T-cell (primary cell): ENCODE measurements at regions not wholly inside any gene's neighbourhood (a gene's known extent, or its start where the extent isn't known, plus 50 kb on each side); places are given as distances from the start of the nearest gene placed in this dataset.

Experiments
- ATAC-seq, 4 experiments: fragments of 200-7000 bp in 3 of 4; fragments of 150-1000 bp in 1 of 4; cut with Tn5 transposase; replicated peaks in 1 of 4; 1 replicate in 3 of 4; 2 replicates in 1 of 4; pipeline ENCODE4 v1.10.0; 2021; ENCODE audit warnings: moderate library complexity in 3 of 4, mild to moderate bottlenecking in 2 of 4, moderate number of reproducible peaks in 1 of 4
- CTCF ChIA-PET, 2 donors: fragments of 300-600 bp; sonication (Branson Sonifier 250); formaldehyde crosslinking; loops; one replicate each; lab custom pipeline; 2022; ENCODE audit warnings: antibody characterized with exemption in 2 of 2; lab: Charles Lee
- POLR2A ChIA-PET, 2 donors: fragments of 300-600 bp; sonication (Branson Sonifier 250); formaldehyde crosslinking; loops; one replicate each; lab custom pipeline; 2022; ENCODE audit warnings: antibody characterized with exemption in 2 of 2; lab: Charles Lee
- DNase-seq, 35 experiments: peaks; one replicate each; pipeline versions ENCODE4 v3.0.0 to v3.0.0-alpha.2; 2013 to 2023
- H3K27ac ChIP-seq: one replicate; pipeline ENCODE4 v1.5.1; 2013; ENCODE audit warnings: low read length
- H3K27me3 ChIP-seq, 2 experiments: replicated peaks in 1 of 2; 1 replicate in 1 of 2; 2 replicates in 1 of 2; pipeline versions ENCODE4 v1.6.1 to v1.7.0; 2013; ENCODE audit warnings: low read length in 1 of 2, mixed read lengths in 1 of 2; ENCODE audit not compliant: control insufficient read depth in 2 of 2, insufficient read depth in 2 of 2; ENCODE audit errors: extremely low read depth in 1 of 2
- H3K36me3 ChIP-seq, 2 donors: 1 replicate in 1 of 2; 2 replicates in 1 of 2; pipeline versions ENCODE4 v1.6.1 to v1.7.0; 2013; ENCODE audit warnings: low read length in 1 of 2; ENCODE audit not compliant: control insufficient read depth in 2 of 2, insufficient read depth in 1 of 2; ENCODE audit errors: extremely low read depth in 1 of 2
- H3K4me1 ChIP-seq, 2 experiments: 1 replicate in 1 of 2; 2 replicates in 1 of 2; pipeline versions ENCODE4 v1.6.1 to v1.7.0; 2013; ENCODE audit warnings: low read length in 2 of 2, mixed read lengths in 1 of 2; ENCODE audit not compliant: insufficient read depth in 2 of 2, control insufficient read depth in 1 of 2; ENCODE audit errors: extremely low read depth in 1 of 2
- H3K4me3 ChIP-seq, 2 donors: 1 replicate in 1 of 2; 2 replicates in 1 of 2; pipeline versions ENCODE4 v1.5.1 to v1.7.0; 2013; ENCODE audit warnings: mild to moderate bottlenecking in 2 of 2, low read length in 1 of 2, moderate library complexity in 1 of 2; ENCODE audit not compliant: control insufficient read depth in 1 of 2; ENCODE audit errors: extremely low read depth in 1 of 2
- H3K9me3 ChIP-seq: 2 replicates; pipeline ENCODE4 v1.7.0; 2013
- H3K27ac Mint-ChIP-seq, 2 donors: one replicate each; pipeline ENCODE4 v1.8.0; 2020 to 2021; ENCODE audit warnings: mild to moderate bottlenecking in 2 of 2, mixed read lengths in 2 of 2
- H3K27me3 Mint-ChIP-seq, 2 donors: one replicate each; pipeline ENCODE4 v1.8.0; 2021 to 2022; ENCODE audit warnings: mixed read lengths in 2 of 2
- H3K36me3 Mint-ChIP-seq: one replicate; pipeline ENCODE4 v1.8.0; 2021; ENCODE audit warnings: mixed read lengths
- H3K4me1 Mint-ChIP-seq, 3 donors: one replicate each; pipeline ENCODE4 v1.8.0; 2020 to 2022; ENCODE audit warnings: mixed read lengths in 3 of 3, mild to moderate bottlenecking in 1 of 3
- H3K4me3 Mint-ChIP-seq, 3 donors: one replicate each; pipeline ENCODE4 v1.8.0; 2020 to 2022; ENCODE audit warnings: mild to moderate bottlenecking in 3 of 3, mixed read lengths in 3 of 3, moderate library complexity in 3 of 3
- H3K9me3 Mint-ChIP-seq, 3 donors: one replicate each; pipeline ENCODE4 v1.8.0; 2020 to 2022; ENCODE audit warnings: mixed read lengths in 3 of 3
- WGBS: methylation state at CpG from one replicate; pipeline ENCODE4 v1.1.5; 2013; ENCODE audit warnings: missing lambda C conversion rate; ENCODE audit not compliant: insufficient coverage; 5-methylcytosine and 5-hydroxymethylcytosine counted together

DNA sequence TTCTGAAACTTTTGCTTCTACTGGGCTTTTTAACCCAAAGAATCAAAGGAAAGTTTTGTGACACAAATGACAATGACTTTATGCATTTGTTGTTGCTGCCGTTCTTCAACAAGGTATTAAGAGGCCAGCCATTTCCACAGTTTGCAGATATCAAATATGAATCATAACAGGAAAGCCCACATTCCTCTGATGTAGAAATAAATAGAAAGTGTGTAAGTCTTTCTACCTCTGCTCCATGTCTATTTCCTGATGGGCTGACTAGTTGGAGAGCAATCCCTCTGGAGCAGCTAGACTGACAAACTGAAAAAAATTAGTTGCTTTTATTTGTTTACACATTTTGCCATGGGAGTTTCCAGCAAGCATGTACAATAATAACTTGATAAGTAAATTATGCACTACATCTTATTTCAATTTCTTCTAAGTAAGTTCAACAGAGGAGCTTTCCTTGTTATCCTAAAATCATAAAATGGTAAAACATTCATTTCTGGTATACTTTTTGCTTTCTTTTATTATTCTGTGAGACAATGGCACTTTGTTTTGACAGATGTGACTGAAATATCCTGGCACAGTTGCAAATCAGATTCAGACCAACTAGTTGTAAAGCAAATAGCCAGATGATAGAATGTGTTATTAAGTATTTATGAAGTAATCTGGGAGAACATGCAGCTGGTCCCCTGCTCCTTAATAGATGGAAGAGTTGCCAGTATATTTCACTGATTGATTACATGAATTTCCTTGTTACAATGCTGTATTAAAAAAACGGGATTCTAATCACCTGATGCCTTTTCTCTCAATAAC lies 266.7 kb downstream of the METTL4 start:
- H3K4me1 ChIP-seq: no peaks in the 10 kb centered on the region
- no peak for ATAC-seq
- no peaks in the 10 kb centered on the region for H3K9me3 ChIP-seq
- peaks cover 0 to 2% of the 10 kb centered on the region in 2 experiments for H3K27me3 ChIP-seq
- no peak overlapping the region for H3K4me3 Mint-ChIP-seq
- no peaks in the 10 kb centered on the region for H3K9me3 Mint-ChIP-seq
- no peaks in the 10 kb centered on the region for H3K4me1 Mint-ChIP-seq
- no peak for DNase-seq
- POLR2A ChIA-PET: no interaction called here
- H3K36me3 ChIP-seq: no peaks in the 10 kb centered on the region
- H3K36me3 Mint-ChIP-seq: no peaks in the 10 kb centered on the region
- no CpG with 5 or more reads among the region's 2 CpGs for WGBS
- CTCF ChIA-PET: interaction anchor here in 1 of 2 donors (0.6 kb wide), 1 partner anchor 988 kb away, joined by 3 read pairs; no protein-coding TSS in a partner anchor
- H3K27ac ChIP-seq: no peak overlapping the region
- peaks cover 27 to 28% of the 10 kb centered on the region in 2 donors for H3K27me3 Mint-ChIP-seq
- H3K27ac Mint-ChIP-seq: no peak overlapping the region
- H3K4me3 ChIP-seq: no peak overlapping the region

DNA sequence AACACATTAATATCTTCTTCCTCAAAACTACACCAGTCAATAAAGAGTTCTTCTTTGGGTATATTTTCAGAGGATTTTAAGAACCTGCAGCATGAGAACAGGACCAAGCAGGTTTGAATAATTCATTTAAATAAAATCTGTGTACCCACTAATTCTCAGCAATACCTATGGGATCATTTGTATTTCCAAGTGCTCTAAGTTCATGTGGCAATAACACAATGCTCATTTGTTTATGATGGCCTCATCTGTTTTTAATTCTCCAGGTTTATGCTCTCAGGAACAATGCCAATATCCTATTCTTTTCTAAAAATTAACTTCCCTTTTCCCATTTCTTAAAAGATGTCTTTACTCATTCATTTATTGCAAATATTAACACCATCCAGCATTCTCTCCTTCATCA lies 264.7 kb downstream of the METTL4 start:
- no peaks in the 10 kb centered on the region for H3K4me1 Mint-ChIP-seq
- H3K4me3 ChIP-seq: no peak overlapping the region
- no peaks in the 10 kb centered on the region for H3K4me1 ChIP-seq
- ATAC-seq (no peak), DNase-seq (no peak)
- no peak overlapping the region for H3K4me3 Mint-ChIP-seq
- no peaks in the 10 kb centered on the region for H3K9me3 ChIP-seq
- no peak overlapping the region for H3K27ac ChIP-seq
- H3K9me3 Mint-ChIP-seq: no peaks in the 10 kb centered on the region
- H3K27me3 ChIP-seq: peaks cover 0 to 2% of the 10 kb centered on the region in 2 experiments
- no peaks in the 10 kb centered on the region for H3K36me3 ChIP-seq
- no peaks in the 10 kb centered on the region for H3K36me3 Mint-ChIP-seq
- peaks cover 30 to 31% of the 10 kb centered on the region in 2 donors for H3K27me3 Mint-ChIP-seq
- POLR2A ChIA-PET: no interaction called here
- CTCF ChIA-PET: no interaction called here
- H3K27ac Mint-ChIP-seq: no peak overlapping the region

DNA sequence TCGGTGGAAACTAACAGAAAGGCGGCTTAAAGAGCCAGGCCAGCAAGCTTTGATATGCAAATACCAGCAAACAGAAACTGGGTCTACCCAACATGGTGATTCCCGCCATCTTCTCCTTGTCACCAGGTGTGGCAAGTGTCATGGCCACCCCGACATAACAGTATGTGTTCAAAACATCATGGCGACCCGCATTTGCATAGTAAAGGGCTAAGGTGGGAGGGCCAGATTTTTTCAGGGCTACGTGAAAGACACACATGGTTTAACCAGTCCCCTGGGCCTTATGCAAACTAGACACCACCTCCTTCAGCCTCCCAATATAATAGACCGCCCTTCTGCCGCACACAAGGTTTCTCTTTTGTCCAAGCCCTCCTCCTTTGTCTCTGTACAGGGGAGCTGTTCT lies 260.4 kb downstream of the METTL4 start:
- 90% methylated on average over 3 of the region's 9 CpGs for WGBS
- no peaks in the 10 kb centered on the region for H3K36me3 Mint-ChIP-seq
- ATAC-seq: no peak

DNA sequence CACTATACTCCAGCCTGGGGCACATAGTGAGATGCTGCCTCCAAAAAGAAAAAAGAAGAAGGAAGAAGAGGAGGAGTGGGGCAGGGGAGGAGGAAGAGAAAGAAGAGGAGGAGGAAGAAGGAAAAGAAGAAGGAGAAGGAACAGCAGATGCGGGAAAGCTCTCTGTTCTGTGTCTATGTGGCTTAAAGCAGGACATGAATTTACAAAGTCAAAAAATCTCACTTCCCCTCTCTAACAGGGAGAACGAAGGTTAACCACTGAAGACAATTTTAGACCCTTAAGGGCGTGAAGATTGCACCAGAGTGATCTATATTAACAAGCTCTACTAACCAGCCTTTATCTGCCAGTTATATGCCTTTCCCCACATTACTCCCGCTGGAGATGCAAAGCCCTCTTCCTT lies 258.9 kb downstream of the METTL4 start:
- Mint-ChIP-seq H3K36me3 (no peaks in the 10 kb centered on the region), H3K27me3 (peaks cover 38 to 41% of the 10 kb centered on the region in 2 donors), H3K4me3 (no peak overlapping the region), H3K9me3 (no peaks in the 10 kb centered on the region), H3K4me1 (no peaks in the 10 kb centered on the region), H3K27ac (no peak overlapping the region)
- H3K9me3 ChIP-seq: no peaks in the 10 kb centered on the region
- no peak for DNase-seq
- POLR2A ChIA-PET: no interaction called here
- H3K4me1 ChIP-seq: no peaks in the 10 kb centered on the region
- H3K27ac ChIP-seq: no peak overlapping the region
- WGBS: 44% methylated on average over 3 of the region's 4 CpGs
- no peaks in the 10 kb centered on the region for H3K36me3 ChIP-seq
- CTCF ChIA-PET: no interaction called here
- no peak for ATAC-seq
- no peak overlapping the region for H3K4me3 ChIP-seq
- peaks cover 0 to 2% of the 10 kb centered on the region in 2 experiments for H3K27me3 ChIP-seq

More for the DNA sequence above, 260.4 kb downstream of the METTL4 start:
- Mint-ChIP-seq H3K27ac (no peak overlapping the region), H3K27me3 (peaks cover 37 to 40% of the 10 kb centered on the region in 2 donors), H3K4me3 (no peak overlapping the region), H3K4me1 (no peaks in the 10 kb centered on the region), H3K9me3 (no peaks in the 10 kb centered on the region)
- ChIA-PET POLR2A (no interaction called here), CTCF (no interaction called here)
- H3K9me3 ChIP-seq: no peaks in the 10 kb centered on the region
- no peaks in the 10 kb centered on the region for H3K4me1 ChIP-seq
- no peak overlapping the region for H3K4me3 ChIP-seq
- no peaks in the 10 kb centered on the region for H3K36me3 ChIP-seq
- H3K27me3 ChIP-seq: peaks cover 0 to 2% of the 10 kb centered on the region in 2 experiments
- DNase-seq: no peak
- H3K27ac ChIP-seq: no peak overlapping the region

DNA sequence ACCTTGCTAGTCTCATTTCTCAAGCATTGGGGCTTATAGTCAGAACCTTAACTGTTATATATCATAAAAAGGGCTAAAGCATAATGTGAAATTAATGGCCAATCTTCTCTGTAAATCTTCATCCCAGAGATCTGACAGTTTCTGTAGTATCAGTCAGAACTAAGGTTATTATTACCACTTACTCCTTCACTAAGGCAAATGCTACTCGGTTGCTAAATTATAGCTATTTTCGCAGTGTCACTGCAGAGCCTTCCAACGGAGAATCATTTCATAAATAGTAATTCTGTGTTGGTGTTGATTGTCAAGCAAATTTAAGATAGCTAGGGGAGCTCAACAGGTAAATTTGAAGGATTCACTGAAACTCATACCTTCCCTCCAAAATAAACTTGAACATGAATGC lies 258.0 kb downstream of the METTL4 start:
- Mint-ChIP-seq H3K9me3 (no peaks in the 10 kb centered on the region), H3K27ac (no peak overlapping the region), H3K27me3 (peaks cover 36 to 41% of the 10 kb centered on the region in 2 donors), H3K4me1 (no peaks in the 10 kb centered on the region), H3K4me3 (no peak overlapping the region), H3K36me3 (no peaks in the 10 kb centered on the region)
- Histone ChIP-seq H3K4me3 (no peak overlapping the region), H3K9me3 (no peaks in the 10 kb centered on the region), H3K27me3 (no peaks in the 10 kb centered on the region), H3K27ac (no peak overlapping the region), H3K4me1 (no peaks in the 10 kb centered on the region), H3K36me3 (no peaks in the 10 kb centered on the region)
- DNase-seq (no peak), ATAC-seq (no peak)
- CTCF ChIA-PET: no interaction called here
- POLR2A ChIA-PET: no interaction called here
- no CpG with 5 or more reads among the region's 3 CpGs for WGBS

DNA sequence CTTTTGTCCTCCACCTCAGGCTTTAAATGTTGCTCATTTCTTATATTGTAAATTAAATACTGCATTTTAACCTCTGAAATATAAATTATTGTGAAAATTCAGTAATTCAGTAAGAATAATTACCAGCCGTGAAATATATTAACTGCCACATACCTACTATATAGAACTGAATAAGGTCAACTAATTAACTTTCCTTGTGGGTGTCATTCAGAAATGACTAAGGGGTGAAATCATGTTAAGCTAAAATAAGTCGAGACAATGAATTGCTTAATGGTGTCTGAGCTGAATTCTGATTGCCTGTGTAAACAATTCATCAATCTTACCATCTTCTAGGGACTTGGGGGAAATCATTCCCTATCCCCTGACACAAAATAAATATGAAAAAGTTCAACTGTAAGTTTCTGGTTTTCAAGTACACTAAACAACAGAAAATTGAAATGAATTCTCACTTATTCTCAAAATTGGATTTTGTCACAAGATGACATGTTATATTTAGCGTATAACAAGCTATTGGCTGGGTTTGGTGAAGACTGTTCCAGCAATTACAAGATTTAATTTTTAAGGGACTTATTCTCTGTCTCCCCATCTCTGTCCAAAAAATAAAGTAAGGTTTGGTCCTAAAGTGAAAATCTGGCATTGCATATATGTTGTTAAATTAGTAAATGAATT lies 255.1 kb downstream of the METTL4 start:
- no peaks in the 10 kb centered on the region for H3K36me3 Mint-ChIP-seq
- peaks cover 0 to 9% (median 6%) of the 10 kb centered on the region in 3 donors for H3K9me3 Mint-ChIP-seq
- WGBS: no CpG with 5 or more reads among the region's 3 CpGs
- no peak overlapping the region for H3K4me3 Mint-ChIP-seq
- H3K27me3 ChIP-seq: peaks cover 0 to 3% of the 10 kb centered on the region in 2 experiments
- H3K4me1 Mint-ChIP-seq: no peaks in the 10 kb centered on the region
- ATAC-seq (no peak), DNase-seq (no peak)
- no peaks in the 10 kb centered on the region for H3K9me3 ChIP-seq
- ChIA-PET POLR2A (no interaction called here), CTCF (no interaction called here)
- H3K27me3 Mint-ChIP-seq: peaks cover 33 to 50% of the 10 kb centered on the region in 2 donors
- H3K36me3 ChIP-seq: no peaks in the 10 kb centered on the region
- no peaks in the 10 kb centered on the region for H3K4me1 ChIP-seq
- no peak overlapping the region for H3K27ac ChIP-seq
- H3K27ac Mint-ChIP-seq: no peak overlapping the region
- no peak overlapping the region for H3K4me3 ChIP-seq
